HCT116 (cell line): ENCODE measurements at regions not wholly inside any gene's neighbourhood (a gene's known extent, or its start where the extent isn't known, plus 50 kb on each side); places are given as distances from the start of the nearest gene placed in this dataset.

Source experiments
- ATAC-seq: fragments of 200-7000 bp; cut with Tn5 transposase; 2 replicates; pipeline ENCODE4 v1.9.1; 2020; ENCODE audit warnings: mild to moderate bottlenecking, moderate library complexity
- BruUV-seq: library from RNA; stranded (reverse); fragments of 400-500 nt; replicated peaks from 2 replicates; lab custom pipeline; 2021; lab: Mats Ljungman, UMichigan
- CTCF ChIA-PET: fragments of 300-600 bp; sonication (Branson Sonifier 250); formaldehyde crosslinking; loops from one replicate; lab custom pipeline; 2021; ENCODE audit warnings: antibody characterized with exemption; lab: Charles Lee
- POLR2A ChIA-PET: fragments of 300-600, 350-600 bp; sonication (Branson Sonifier 250); formaldehyde crosslinking; loops from one replicate; lab custom pipeline; 2021; ENCODE audit warnings: antibody characterized with exemption; lab: Charles Lee
- RAD21 ChIA-PET, 2 experiments: fragments of 300-600 bp; sonication (Branson Sonifier 250); formaldehyde crosslinking; loops; one replicate each; lab custom pipeline; 2023; ENCODE audit warnings: low total read pairs in 2 of 2; ENCODE audit not compliant: uncharacterized antibody in 2 of 2, unreplicated experiment in 2 of 2, low non-redundant PET in 1 of 2; lab: Charles Lee
- DNase-seq: peaks from one replicate; pipeline ENCODE4 v3.0.0-alpha.2; 2010; ENCODE audit warnings: low read depth, low spot score
- H2AFZ ChIP-seq: fragments of 200-600 bp; shearing (Covaris generic), sonication (generic); 2 replicates; pipeline ENCODE4 v1.6.1; 2017; ENCODE audit warnings: low read depth, mixed run types, mixed read lengths, antibody characterized with exemption, low read length; ENCODE audit not compliant: poor library complexity, severe bottlenecking
- H3K27ac ChIP-seq: 2 replicates; pipeline ENCODE4 v1.5.1; 2012; ENCODE audit warnings: low read depth, low read length
- H3K27me3 ChIP-seq: fragments of 200-600 bp; sonication (generic); 2 replicates; pipeline ENCODE4 v1.6.1; 2016; ENCODE audit warnings: mixed run types, low read length, mixed read lengths; ENCODE audit not compliant: insufficient read depth
- H3K36me3 ChIP-seq, 2 experiments: fragments of 200-500 bp in 1 of 2; fragments of 200-600 bp in 1 of 2; sonication (Bioruptor generic) in 1 of 2; sonication (generic) in 1 of 2; 2 replicates each; pipeline versions ENCODE4 v1.5.1 to v1.6.1; 2014 to 2016; ENCODE audit warnings: low read length in 2 of 2, inconsistent platforms in 1 of 2, mixed read lengths in 1 of 2, mixed run types in 1 of 2; ENCODE audit not compliant: insufficient read depth in 2 of 2, control insufficient read depth in 1 of 2
- H3K4me1 ChIP-seq, 2 experiments: fragments of 200-600 bp in 1 of 2; sonication (generic) in 1 of 2; 2 replicates each; pipeline versions ENCODE4 v1.5.1 to v1.6.1; 2012 to 2017; ENCODE audit warnings: low read length in 2 of 2, inconsistent platforms in 1 of 2, mild to moderate bottlenecking in 1 of 2, mixed read lengths in 1 of 2, mixed run types in 1 of 2, moderate library complexity in 1 of 2; ENCODE audit not compliant: insufficient read depth in 2 of 2, control insufficient read depth in 1 of 2
- H3K4me2 ChIP-seq: fragments of 200-600 bp; sonication (generic); 2 replicates; pipeline ENCODE4 v1.6.1; 2017; ENCODE audit warnings: mixed run types, low read length, mixed read lengths
- H3K4me3 ChIP-seq, 2 experiments: fragments of 200-600 bp in 1 of 2; sonication (generic) in 1 of 2; replicated peaks in 1 of 2; 2 replicates each; pipeline ENCODE4 v1.5.1; 2011 to 2016; ENCODE audit warnings: low read length in 2 of 2, control low read depth in 1 of 2, low read depth in 1 of 2, mild to moderate bottlenecking in 1 of 2, mixed read lengths in 1 of 2, mixed run types in 1 of 2
- H3K79me2 ChIP-seq: fragments of 200-600 bp; sonication (generic); 2 replicates; pipeline ENCODE4 v1.6.1; 2017; ENCODE audit warnings: mild to moderate bottlenecking, mixed run types, low read length, moderate library complexity, mixed read lengths; ENCODE audit not compliant: insufficient read depth
- H3K9ac ChIP-seq: fragments of 200-600 bp; sonication (generic); 2 replicates; pipeline ENCODE4 v1.6.1; 2016; ENCODE audit warnings: low read length, mixed read lengths
- H3K9me2 ChIP-seq: fragments of 200-600 bp; sonication (generic), shearing (Covaris generic); 2 replicates; pipeline ENCODE4 v1.6.1; 2017; ENCODE audit warnings: mixed run types, mild to moderate bottlenecking, moderate library complexity; ENCODE audit not compliant: insufficient read depth
- H3K9me3 ChIP-seq, 2 experiments: fragments of 200-500 bp in 1 of 2; fragments of 200-600 bp in 1 of 2; sonication (Bioruptor generic) in 1 of 2; sonication (generic) in 1 of 2; 2 replicates each; pipeline ENCODE4 v1.6.1; 2014 to 2017; ENCODE audit warnings: low read length in 2 of 2, mixed read lengths in 2 of 2, inconsistent platforms in 1 of 2, low read depth in 1 of 2, mild to moderate bottlenecking in 1 of 2, mixed run types in 1 of 2, moderate library complexity in 1 of 2; ENCODE audit not compliant: control insufficient read depth in 1 of 2, insufficient read depth in 1 of 2
- H4K20me1 ChIP-seq: fragments of 200-600 bp; sonication (generic), shearing (Covaris generic); 2 replicates; pipeline ENCODE4 v1.6.1; 2017; ENCODE audit warnings: mixed run types, mild to moderate bottlenecking, moderate library complexity; ENCODE audit not compliant: insufficient read depth
- CBX3 ChIP-seq: IDR thresholded peaks from 2 replicates; pipeline ENCODE4 v1.6.1; 2012; ENCODE audit warnings: low read depth
- ELF1 ChIP-seq: IDR thresholded peaks from 2 replicates; pipeline ENCODE4 v1.6.1; 2012; ENCODE audit warnings: low read depth, borderline replicate concordance
- EZH2 ChIP-seq: fragments of 200-600 bp; sonication (generic); IDR thresholded peaks from 2 replicates; pipeline ENCODE4 v1.6.1; 2017; ENCODE audit warnings: antibody characterized with exemption, mixed run types
- FOSL1 ChIP-seq: IDR thresholded peaks from 2 replicates; pipeline ENCODE4 v1.6.1; 2012; ENCODE audit warnings: low read depth
- JUND ChIP-seq: IDR thresholded peaks from 2 replicates; pipeline ENCODE4 v1.6.1; 2012
- RAD21 ChIP-seq: IDR thresholded peaks from 2 replicates; pipeline ENCODE4 v1.6.1; 2012; ENCODE audit warnings: low read depth, mild to moderate bottlenecking
- SIN3A ChIP-seq: IDR thresholded peaks from 2 replicates; pipeline ENCODE4 v1.6.1; 2012; ENCODE audit warnings: low read depth
- YY1 ChIP-seq: IDR thresholded peaks from 2 replicates; pipeline ENCODE4 v1.6.1; 2011; ENCODE audit warnings: low read length, low read depth, moderate library complexity, mild to moderate bottlenecking; ENCODE audit not compliant: insufficient replicate concordance; ENCODE audit errors: extremely low read depth
- ZFX ChIP-seq: fragments of 450-650 bp; IDR thresholded peaks from 2 replicates; pipeline ENCODE4 v1.6.1; 2017
- ZNF274 ChIP-seq: fragments of 200-500 bp; sonication (Bioruptor generic); IDR thresholded peaks from 2 replicates; pipeline ENCODE4 v1.6.1; 2014; ENCODE audit warnings: mild to moderate bottlenecking, low read depth, low read length, inconsistent platforms
- intact Hi-C: fragments of 100-400 bp; cut with micrococcal nuclease; formaldehyde crosslinking; loops from 2 replicates; pipeline ENCODE4 v1.10.0; 2022
- TF ChIP-seq, protein P1 (sequence below): IDR thresholded peaks from 2 replicates; pipeline ENCODE4 v1.6.1; 2012
- TF ChIP-seq, protein P2 (sequence below): IDR thresholded peaks from 2 replicates; pipeline ENCODE4 v1.6.1; 2012; ENCODE audit warnings: low read depth

DNA sequence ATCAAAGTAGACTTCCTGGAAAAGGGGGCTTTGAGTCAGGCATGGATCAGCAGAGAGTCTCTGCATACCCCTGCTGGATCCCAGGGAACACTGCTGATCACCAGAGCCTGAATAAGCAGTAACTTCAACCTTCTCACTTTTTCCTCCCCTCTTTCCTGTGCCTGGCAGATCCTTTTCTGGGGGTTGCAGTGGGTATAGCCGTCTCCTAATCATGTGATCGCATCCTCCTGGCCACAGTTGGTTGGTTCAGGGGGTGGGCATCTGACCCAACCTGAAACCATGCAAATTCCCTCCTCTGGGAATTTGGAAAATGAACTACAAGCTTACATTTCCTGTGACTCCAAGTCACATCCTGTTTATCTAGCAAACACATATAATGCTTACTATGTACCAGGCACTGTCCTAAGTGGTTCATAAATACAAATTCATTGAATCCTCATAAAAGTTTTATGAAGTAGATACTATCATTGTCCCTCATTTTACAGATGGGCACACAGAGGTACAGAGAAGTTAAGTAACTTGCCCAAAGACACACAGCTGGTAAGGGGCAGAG is 120.3 kb downstream of the AXIN2 start:
- ATAC-seq, result no peak
- Histone ChIP-seq H3K4me3 (no peak overlapping the region), H3K9me2 (no peaks in the 10 kb centered on the region), H3K79me2 (no peaks in the 10 kb centered on the region), H3K36me3 (no peaks in the 10 kb centered on the region), H3K9ac (no peak overlapping the region), H3K27ac (no peak overlapping the region), H3K27me3 (peaks cover 4% of the 10 kb centered on the region; the same call in 1 of the 2 replicates), H2AFZ (no peak overlapping the region), H3K4me1 (peaks cover 5 to 9% of the 10 kb centered on the region in 2 experiments; a peak in 2 of 4 replicates), H3K4me2 (no peak overlapping the region), H3K9me3 (no peaks in the 10 kb centered on the region), H4K20me1 (no peaks in the 10 kb centered on the region)
- ChIA-PET RAD21 (no interaction called here), POLR2A (no interaction called here), CTCF (no interaction called here)
- no TSS peak for BruUV-seq
- no peak for TF ChIP-seq CBX3
- TF ChIP-seq SIN3A, result no peak
- no peak for TF ChIP-seq RAD21
- TF ChIP-seq EZH2, result no peak
- no peak for TF ChIP-seq JUND
- TF ChIP-seq ZNF274, result no peak
- TF ChIP-seq FOSL1, result no peak
- TF ChIP-seq, protein P1, sequence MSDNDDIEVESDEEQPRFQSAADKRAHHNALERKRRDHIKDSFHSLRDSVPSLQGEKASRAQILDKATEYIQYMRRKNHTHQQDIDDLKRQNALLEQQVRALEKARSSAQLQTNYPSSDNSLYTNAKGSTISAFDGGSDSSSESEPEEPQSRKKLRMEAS, result no peak
- TF ChIP-seq YY1, result no peak
- no peak for TF ChIP-seq ZFX
- TF ChIP-seq, protein P2, sequence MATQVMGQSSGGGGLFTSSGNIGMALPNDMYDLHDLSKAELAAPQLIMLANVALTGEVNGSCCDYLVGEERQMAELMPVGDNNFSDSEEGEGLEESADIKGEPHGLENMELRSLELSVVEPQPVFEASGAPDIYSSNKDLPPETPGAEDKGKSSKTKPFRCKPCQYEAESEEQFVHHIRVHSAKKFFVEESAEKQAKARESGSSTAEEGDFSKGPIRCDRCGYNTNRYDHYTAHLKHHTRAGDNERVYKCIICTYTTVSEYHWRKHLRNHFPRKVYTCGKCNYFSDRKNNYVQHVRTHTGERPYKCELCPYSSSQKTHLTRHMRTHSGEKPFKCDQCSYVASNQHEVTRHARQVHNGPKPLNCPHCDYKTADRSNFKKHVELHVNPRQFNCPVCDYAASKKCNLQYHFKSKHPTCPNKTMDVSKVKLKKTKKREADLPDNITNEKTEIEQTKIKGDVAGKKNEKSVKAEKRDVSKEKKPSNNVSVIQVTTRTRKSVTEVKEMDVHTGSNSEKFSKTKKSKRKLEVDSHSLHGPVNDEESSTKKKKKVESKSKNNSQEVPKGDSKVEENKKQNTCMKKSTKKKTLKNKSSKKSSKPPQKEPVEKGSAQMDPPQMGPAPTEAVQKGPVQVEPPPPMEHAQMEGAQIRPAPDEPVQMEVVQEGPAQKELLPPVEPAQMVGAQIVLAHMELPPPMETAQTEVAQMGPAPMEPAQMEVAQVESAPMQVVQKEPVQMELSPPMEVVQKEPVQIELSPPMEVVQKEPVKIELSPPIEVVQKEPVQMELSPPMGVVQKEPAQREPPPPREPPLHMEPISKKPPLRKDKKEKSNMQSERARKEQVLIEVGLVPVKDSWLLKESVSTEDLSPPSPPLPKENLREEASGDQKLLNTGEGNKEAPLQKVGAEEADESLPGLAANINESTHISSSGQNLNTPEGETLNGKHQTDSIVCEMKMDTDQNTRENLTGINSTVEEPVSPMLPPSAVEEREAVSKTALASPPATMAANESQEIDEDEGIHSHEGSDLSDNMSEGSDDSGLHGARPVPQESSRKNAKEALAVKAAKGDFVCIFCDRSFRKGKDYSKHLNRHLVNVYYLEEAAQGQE, result no peak
- TF ChIP-seq ELF1, result no peak
- intact Hi-C loops, result no loop called here
- no peak for DNase-seq
